Ovary (tissue), 7 donors: ENCODE measurements at regions not wholly inside any gene's neighbourhood (a gene's known extent, or its start where the extent isn't known, plus 50 kb on each side); places are given as distances from the start of the nearest gene placed in this dataset.

ENCODE experiments used
- DNase-seq, 5 donors: peaks; one replicate each; pipeline ENCODE4 v3.0.0-alpha.2; 2019 to 2020
- H3K27ac ChIP-seq, 2 donors: fragments of 200-600 bp; one replicate each; pipeline versions ENCODE4 v1.5.1 to v1.8.0; 2019 to 2022
- H3K27me3 ChIP-seq: fragments of 200-600 bp; one replicate; pipeline ENCODE4 v1.8.0; 2022
- H3K36me3 ChIP-seq: fragments of 200-600 bp; sonication (generic); one replicate; pipeline ENCODE4 v1.5.1; 2019
- H3K4me1 ChIP-seq: one replicate; pipeline ENCODE4 v1.8.1; 2013; ENCODE audit warnings: mild to moderate bottlenecking, moderate library complexity; ENCODE audit not compliant: insufficient read depth
- H3K4me3 ChIP-seq: fragments of 200-600 bp; sonication (generic); one replicate; pipeline ENCODE4 v1.5.1; 2017
- H3K9me3 ChIP-seq, 2 donors: fragments of 200-600 bp in 1 of 2; sonication (generic) in 1 of 2; one replicate each; pipeline versions ENCODE4 v1.5.1 to v1.8.1; 2013 to 2019; ENCODE audit warnings: mild to moderate bottlenecking in 1 of 2, moderate library complexity in 1 of 2
- EP300 ChIP-seq: sonication (generic); formaldehyde crosslinking; IDR thresholded peaks from one replicate; pipeline ENCODE4 v1.6.1; 2017; ENCODE audit warnings: antibody characterized with exemption
- POLR2A ChIP-seq: fragments of 450-650 bp; IDR thresholded peaks from one replicate; pipeline ENCODE4 v1.6.1; 2017; ENCODE audit warnings: antibody characterized with exemption, mild to moderate bottlenecking, moderate library complexity
- WGBS, 3 donors: extraction: QIAGEN DNeasy Blood & Tissue Kit in 1 of 3; methylation state at CpG; one replicate each; pipeline versions ENCODE4 v1.1.5 to v1.1.7; 2013 to 2017; 5-methylcytosine and 5-hydroxymethylcytosine counted together
- intact Hi-C, 4 donors: fragments of 100-400 bp; cut with DNase I; formaldehyde crosslinking; loops; one replicate each; pipeline versions ENCODE4 v1.11.0 to v1.15.1; 2022 to 2023
- TF ChIP-seq, protein P1 (sequence below), 3 donors: fragments of 450-650 bp in 2 of 3; fragments of 200-600 bp in 1 of 3; IDR thresholded peaks; one replicate each; pipeline versions ENCODE4 v1.5.1 to v1.8.0; 2016 to 2022; ENCODE audit warnings: antibody characterized with exemption in 3 of 3, mild to moderate bottlenecking in 1 of 3
- donor health status: DM: no; HTN: no; CAD: no; lungs with moderate emphysema.
- donor health status: DM: no; HTN: no; CAD: no.
- donor health status: Bipolar disorder and iron deficiency.
- donor health status: DM: no; HTN: no; CAD: no.
- donor health status: DM: yes; HTN: yes; CAD: no.

DNA sequence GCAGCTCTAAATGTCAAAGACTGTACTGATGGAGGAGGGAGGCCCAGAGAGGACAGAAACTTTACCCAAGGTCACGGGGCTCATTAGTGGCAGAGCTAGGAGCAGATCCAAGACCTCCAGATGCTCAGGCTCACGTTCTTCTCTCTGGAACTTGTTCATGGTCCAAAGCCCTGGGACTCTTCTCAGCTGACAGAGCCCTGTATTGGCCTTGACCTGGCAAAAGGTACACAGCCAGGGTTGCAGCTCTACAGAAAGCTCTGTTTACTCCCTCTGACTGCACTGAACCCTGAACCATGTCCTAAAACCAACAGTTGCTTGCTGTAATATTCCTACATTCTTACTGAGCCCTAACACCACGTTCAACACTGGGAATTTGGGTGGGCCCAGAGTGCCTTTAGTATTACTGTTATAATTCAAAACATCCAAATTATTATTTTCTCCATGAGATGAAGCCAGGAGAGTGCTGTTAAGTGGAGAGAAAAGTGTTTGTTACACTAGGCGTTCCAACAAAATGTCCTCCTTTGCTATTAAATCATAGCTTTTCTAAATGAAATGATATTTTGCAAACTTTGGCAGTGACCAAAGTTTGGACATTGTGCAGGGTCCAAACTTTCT lies 602.4 kb upstream of the CLINT1 start:
- Histone ChIP-seq H3K9me3 (no peaks in the 10 kb centered on the region), H3K27ac (peak overlapping the region in 1 of 2 donors; percentile 44), H3K4me3 (no peak overlapping the region), H3K4me1 (peaks cover 14% of the 10 kb centered on the region), H3K36me3 (no peaks in the 10 kb centered on the region), H3K27me3 (no peaks in the 10 kb centered on the region)
- intact Hi-C loops, result loop anchor here in 1 of 4 donors (10.0 kb wide), 1 partner anchor 643 kb away; no protein-coding TSS in a partner anchor
- peak; percentile 78 to 86 (median 83) for DNase-seq
- no peak for TF ChIP-seq EP300
- TF ChIP-seq POLR2A, result no peak
- TF ChIP-seq, protein P1, sequence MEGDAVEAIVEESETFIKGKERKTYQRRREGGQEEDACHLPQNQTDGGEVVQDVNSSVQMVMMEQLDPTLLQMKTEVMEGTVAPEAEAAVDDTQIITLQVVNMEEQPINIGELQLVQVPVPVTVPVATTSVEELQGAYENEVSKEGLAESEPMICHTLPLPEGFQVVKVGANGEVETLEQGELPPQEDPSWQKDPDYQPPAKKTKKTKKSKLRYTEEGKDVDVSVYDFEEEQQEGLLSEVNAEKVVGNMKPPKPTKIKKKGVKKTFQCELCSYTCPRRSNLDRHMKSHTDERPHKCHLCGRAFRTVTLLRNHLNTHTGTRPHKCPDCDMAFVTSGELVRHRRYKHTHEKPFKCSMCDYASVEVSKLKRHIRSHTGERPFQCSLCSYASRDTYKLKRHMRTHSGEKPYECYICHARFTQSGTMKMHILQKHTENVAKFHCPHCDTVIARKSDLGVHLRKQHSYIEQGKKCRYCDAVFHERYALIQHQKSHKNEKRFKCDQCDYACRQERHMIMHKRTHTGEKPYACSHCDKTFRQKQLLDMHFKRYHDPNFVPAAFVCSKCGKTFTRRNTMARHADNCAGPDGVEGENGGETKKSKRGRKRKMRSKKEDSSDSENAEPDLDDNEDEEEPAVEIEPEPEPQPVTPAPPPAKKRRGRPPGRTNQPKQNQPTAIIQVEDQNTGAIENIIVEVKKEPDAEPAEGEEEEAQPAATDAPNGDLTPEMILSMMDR (IDR thresholded peaks at IDR 0.05), result no peak
- WGBS, 3 donors, result 13 to 17% (median 15%) methylated on average over 4 of the region's 4 CpGs

DNA sequence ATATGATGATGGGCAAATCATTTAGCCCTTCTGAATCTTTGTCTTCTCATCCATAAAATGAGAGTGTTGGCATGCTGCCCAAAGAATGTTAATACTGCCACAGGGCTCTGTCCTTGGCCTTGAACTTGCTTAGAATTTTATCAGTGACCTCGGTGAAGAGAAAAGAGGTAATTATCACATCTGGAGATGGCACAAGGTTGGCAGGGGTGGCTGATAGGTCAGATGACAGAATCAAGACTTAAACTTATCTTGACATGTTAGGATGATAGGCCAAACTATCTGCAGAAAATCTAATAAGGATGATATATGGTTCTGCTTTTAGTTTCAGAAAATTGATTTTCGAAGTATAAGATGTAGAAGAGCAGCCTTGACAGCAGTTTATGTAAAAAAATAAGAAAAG lies 599.1 kb upstream of the CLINT1 start:
- H3K4me3 ChIP-seq, result no peak overlapping the region
- no peak overlapping the region for H3K27ac ChIP-seq
- no peaks in the 10 kb centered on the region for H3K9me3 ChIP-seq
- peaks cover 10% of the 10 kb centered on the region for H3K4me1 ChIP-seq
- no peaks in the 10 kb centered on the region for H3K27me3 ChIP-seq
- H3K36me3 ChIP-seq, result no peaks in the 10 kb centered on the region
- 63 to 73% (median 71%) methylated on average over 2 of the region's 2 CpGs for WGBS, 3 donors
- no peak for TF ChIP-seq POLR2A
- TF ChIP-seq EP300, result no peak
- TF ChIP-seq, protein P1 (IDR thresholded peaks at IDR 0.05), result no peak
- intact Hi-C loops, result no loop called here
- no peak for DNase-seq

DNA sequence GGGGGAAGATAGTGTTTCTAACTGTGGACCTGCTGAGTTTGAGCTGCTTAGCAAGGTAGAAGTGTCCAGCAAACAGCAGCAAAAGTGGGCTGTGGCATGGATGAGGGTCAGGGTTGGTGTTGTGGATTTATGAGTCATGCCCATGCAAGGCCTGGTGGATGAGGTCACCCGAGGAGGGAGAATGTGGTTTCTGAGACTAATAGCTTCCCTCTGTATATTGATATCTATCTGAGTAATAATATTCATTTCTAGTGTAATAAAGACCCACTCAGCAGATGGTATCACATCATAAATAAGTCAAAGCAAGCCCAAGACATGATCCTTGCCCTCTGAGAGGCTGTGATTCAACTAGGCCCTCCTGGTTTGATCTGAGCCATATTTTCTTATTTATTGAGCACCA lies 597.8 kb upstream of the CLINT1 start:
- Histone ChIP-seq H3K36me3 (no peaks in the 10 kb centered on the region), H3K4me1 (peaks cover 4% of the 10 kb centered on the region), H3K9me3 (no peaks in the 10 kb centered on the region), H3K27me3 (no peaks in the 10 kb centered on the region), H3K27ac (no peak overlapping the region), H3K4me3 (no peak overlapping the region)
- DNase-seq, result peak in 1 of 5 donors; percentile 15
- no peak for TF ChIP-seq POLR2A
- TF ChIP-seq, protein P1 (IDR thresholded peaks at IDR 0.05), result no peak
- TF ChIP-seq EP300, result no peak
- intact Hi-C loops, result no loop called here
- 34 to 65% (median 62%) methylated on average over 1 of the region's 1 CpG for WGBS, 3 donors

DNA sequence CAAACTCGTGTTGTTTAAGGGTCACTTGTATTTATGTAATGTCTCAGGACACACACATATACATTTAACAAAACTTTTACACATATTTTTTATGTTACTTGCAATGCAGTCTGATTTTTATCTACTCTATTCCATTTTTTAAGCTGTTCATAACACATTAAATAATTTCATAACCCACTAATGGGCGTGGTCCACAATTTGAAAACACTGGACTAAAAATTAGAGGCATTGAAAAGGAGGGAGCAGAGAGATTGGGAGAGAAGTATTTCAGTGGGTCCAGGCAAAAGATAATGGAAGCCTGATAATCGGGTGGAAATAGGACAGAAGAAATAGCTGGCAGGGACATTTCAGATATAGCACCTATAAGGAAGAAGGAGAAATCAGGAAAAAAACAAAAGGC lies 597.3 kb upstream of the CLINT1 start:
- DNase-seq, result no peak
- intact Hi-C loops, result no loop called here
- Histone ChIP-seq H3K36me3 (no peaks in the 10 kb centered on the region), H3K4me1 (peaks cover 5% of the 10 kb centered on the region), H3K27ac (no peak overlapping the region), H3K9me3 (no peaks in the 10 kb centered on the region), H3K4me3 (no peak overlapping the region), H3K27me3 (no peaks in the 10 kb centered on the region)
- 81 to 85% (median 84%) methylated on average over 3 of the region's 3 CpGs for WGBS, 3 donors
- TF ChIP-seq, protein P1 (IDR thresholded peaks at IDR 0.05), result no peak
- TF ChIP-seq EP300 (no peak), POLR2A (no peak)
